ENCODE measurements at regions not wholly inside any gene's neighbourhood (a gene's known extent, or its start where the extent isn't known, plus 50 kb on each side); places are given as distances from the start of the nearest gene placed in this dataset.
"Not testable (repeated sequence)": the region's sequence is repeated elsewhere in the genome, so short reads cannot be mapped to it uniquely, and the experiment has no call there.

GRCh38 chr5:43824325-43824964 is 221.5 kb downstream of the NNT start:
- not testable (repeated sequence) for TF ChIP-seq CTCF (optimal IDR thresholded peaks at IDR 0.05 in 1 of 3, IDR thresholded peaks at IDR 0.05 in 1 of 3, conservative IDR thresholded peaks at IDR 0.05 in 1 of 3; ENCODE audit: extremely low read depth in 1 of 3, insufficient read depth in 2 of 3, low read length in 3 of 3); EZH2 (IDR thresholded peaks at IDR 0.05; ENCODE audit: low read length)
